ENCODE measurements at regions not wholly inside any gene's neighbourhood (a gene's known extent, or its start where the extent isn't known, plus 50 kb on each side); places are given as distances from the start of the nearest gene placed in this dataset.

DNA sequence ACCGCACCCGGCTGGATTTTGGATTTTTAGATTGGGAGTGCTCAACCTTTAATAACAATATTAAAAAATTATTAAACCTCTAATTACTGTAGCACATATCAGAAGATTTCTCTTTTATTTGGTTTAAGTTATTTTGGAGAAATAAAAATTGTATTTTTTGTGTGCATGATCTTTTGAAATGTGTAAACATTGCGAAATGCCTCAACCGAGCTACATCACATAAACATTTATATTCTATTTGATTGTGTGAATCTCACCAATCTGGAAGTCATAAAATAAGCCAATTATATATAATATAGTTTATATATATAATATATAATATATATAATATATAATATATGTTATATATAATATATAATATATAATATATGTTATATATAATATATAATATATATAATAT is 696.2 kb upstream of the RBFOX1 start:
- Histone ChIP-seq H3K36me3 (no peaks in the 10 kb centered on the region), H3K4me3 (no peak overlapping the region), H3K9me3 (no peaks in the 10 kb centered on the region), H3K27me3 (no peaks in the 10 kb centered on the region), H3K4me1 (no peaks in the 10 kb centered on the region), H3K27ac (no peak overlapping the region)
- ATAC-seq (no peak), DNase-seq (no peak)
- in situ Hi-C loops (cut with MboI; ENCODE audit: low sequenced_read_pairs in 4 of 4) = loop anchor here in 2 of 4 donors (25.0 kb wide), 1 partner anchor 1399 kb away; no protein-coding TSS in a partner anchor
- TF ChIP-seq CTCF (IDR thresholded peaks at IDR 0.05 in 4 of 5, conservative IDR thresholded peaks at IDR 0.05 in 1 of 5) (no peak), POLR2A (IDR thresholded peaks at IDR 0.05) (no peak)
- intact Hi-C loops (cut with DNase I; ENCODE audit: low total_unique reads) = no loop called here

- Histone ChIP-seq H3K4me1 (no peaks in the 10 kb centered on the region), H3K4me3 (no peak overlapping the region), H3K36me3 (no peaks in the 10 kb centered on the region), H3K9me3 (no peaks in the 10 kb centered on the region), H3K27ac (no peak overlapping the region), H3K27me3 (no peaks in the 10 kb centered on the region)
- intact Hi-C loops (cut with DNase I; ENCODE audit: low total_unique reads) (no loop called here), in situ Hi-C loops (cut with MboI; ENCODE audit: low sequenced_read_pairs in 4 of 4) (loop anchor here in 2 of 4 donors (25.0 kb wide), 1 partner anchor 1397 kb away; no protein-coding TSS in a partner anchor)
- no peak for ATAC-seq
- no peak for TF ChIP-seq CTCF (IDR thresholded peaks at IDR 0.05 in 4 of 5, conservative IDR thresholded peaks at IDR 0.05 in 1 of 5)
- TF ChIP-seq POLR2A (IDR thresholded peaks at IDR 0.05) = no peak
- no peak for DNase-seq
These were observed 698.5 kb upstream of the RBFOX1 start for GRCh38 chr16:6634151-6634550.

- no peak for ATAC-seq
- intact Hi-C loops (cut with DNase I; ENCODE audit: low total_unique reads) (no loop called here), in situ Hi-C loops (cut with MboI; ENCODE audit: low sequenced_read_pairs in 4 of 4) (loop anchor here in 2 of 4 donors (25.0 kb wide), 1 partner anchor 1396 kb away; no protein-coding TSS in a partner anchor)
- Histone ChIP-seq H3K27ac (no peak overlapping the region), H3K4me1 (no peaks in the 10 kb centered on the region), H3K36me3 (no peaks in the 10 kb centered on the region), H3K27me3 (no peaks in the 10 kb centered on the region), H3K9me3 (no peaks in the 10 kb centered on the region), H3K4me3 (no peak overlapping the region)
- no peak for TF ChIP-seq POLR2A (IDR thresholded peaks at IDR 0.05)
- no peak for TF ChIP-seq CTCF (IDR thresholded peaks at IDR 0.05 in 4 of 5, conservative IDR thresholded peaks at IDR 0.05 in 1 of 5)
- DNase-seq = no peak
These were observed 699.2 kb upstream of the RBFOX1 start for GRCh38 chr16:6633456-6633855.

DNA sequence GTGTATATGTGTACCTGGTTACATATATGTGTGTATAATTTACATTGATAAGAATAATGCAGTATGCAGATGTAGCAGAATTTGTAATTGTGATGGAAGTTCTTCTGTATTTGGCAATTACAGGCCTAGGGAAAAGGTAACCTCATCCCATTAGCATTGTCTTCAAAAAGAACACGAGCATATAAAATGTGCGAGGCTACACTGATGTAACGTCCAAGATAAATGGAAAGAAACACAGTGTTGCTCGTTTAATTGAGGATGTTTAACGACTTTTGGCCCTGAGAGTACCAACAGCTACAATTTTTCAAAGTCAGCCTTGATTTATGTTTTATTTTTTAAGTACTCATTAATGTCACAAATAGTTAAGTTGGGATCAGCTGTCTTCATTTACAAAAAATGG is 703.5 kb upstream of the RBFOX1 start:
- TF ChIP-seq CTCF (IDR thresholded peaks at IDR 0.05 in 4 of 5, conservative IDR thresholded peaks at IDR 0.05 in 1 of 5) (no peak), POLR2A (IDR thresholded peaks at IDR 0.05) (no peak)
- Histone ChIP-seq H3K4me1 (no peaks in the 10 kb centered on the region), H3K27ac (no peak overlapping the region), H3K27me3 (no peaks in the 10 kb centered on the region), H3K36me3 (no peaks in the 10 kb centered on the region), H3K9me3 (no peaks in the 10 kb centered on the region), H3K4me3 (no peak overlapping the region)
- intact Hi-C loops (cut with DNase I; ENCODE audit: low total_unique reads) = no loop called here
- in situ Hi-C loops (cut with MboI; ENCODE audit: low sequenced_read_pairs in 4 of 4) = loop anchor here in 2 of 4 donors (25.0 kb wide), 1 partner anchor 1392 kb away; no protein-coding TSS in a partner anchor
- ATAC-seq (no peak), DNase-seq (no peak)

DNA sequence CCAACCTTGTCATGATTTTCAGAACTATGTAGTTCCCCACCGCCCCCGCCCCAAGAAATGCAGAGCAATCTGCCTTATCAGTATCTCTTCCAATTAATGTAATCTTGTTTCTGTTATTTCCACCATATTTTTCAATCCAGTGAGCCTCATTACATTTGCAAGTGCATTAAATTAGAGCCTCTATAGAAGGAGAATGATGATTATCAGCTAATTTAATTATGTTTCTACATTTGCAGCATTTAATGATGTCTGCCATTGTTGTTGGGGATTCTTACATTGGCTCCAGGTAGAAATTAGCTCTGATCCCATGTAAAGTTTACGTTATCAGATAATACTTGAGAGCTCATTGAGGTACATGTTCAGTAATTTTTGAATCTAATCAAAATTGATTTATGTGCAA is 707.0 kb upstream of the RBFOX1 start:
- Histone ChIP-seq H3K4me1 (no peaks in the 10 kb centered on the region), H3K27me3 (no peaks in the 10 kb centered on the region), H3K36me3 (no peaks in the 10 kb centered on the region), H3K27ac (no peak overlapping the region), H3K9me3 (no peaks in the 10 kb centered on the region), H3K4me3 (no peak overlapping the region)
- TF ChIP-seq POLR2A (IDR thresholded peaks at IDR 0.05) (no peak), CTCF (IDR thresholded peaks at IDR 0.05 in 4 of 5, conservative IDR thresholded peaks at IDR 0.05 in 1 of 5) (no peak)
- ATAC-seq (no peak), DNase-seq (no peak)
- in situ Hi-C loops (cut with MboI; ENCODE audit: low sequenced_read_pairs in 4 of 4) (loop anchor here in 2 of 4 donors (25.0 kb wide), 1 partner anchor 1388 kb away; no protein-coding TSS in a partner anchor), intact Hi-C loops (cut with DNase I; ENCODE audit: low total_unique reads) (no loop called here)
